MM.1S (cell line): ENCODE measurements at regions not wholly inside any gene's neighbourhood (a gene's known extent, or its start where the extent isn't known, plus 50 kb on each side); places are given as distances from the start of the nearest gene placed in this dataset.

Experiments used
- CTCF ChIP-seq: fragments of 300-600 bp; sonication (generic); IDR thresholded peaks from 2 replicates; pipeline ENCODE4 v1.5.1; 2016; ENCODE audit warnings: antibody characterized with exemption, low read length, mixed read lengths
- EZH2 ChIP-seq: fragments of 300-600 bp; sonication (generic); optimal IDR thresholded peaks from 2 replicates; pipeline ENCODE3; 2017; ENCODE audit warnings: low read depth, mild to moderate bottlenecking, antibody characterized with exemption, low read length, mixed read lengths
- EZH2phosphoT487 ChIP-seq: fragments of 300-600 bp; sonication (generic); IDR thresholded peaks from 2 replicates; pipeline ENCODE4 v1.6.1; 2018; ENCODE audit warnings: antibody characterized with exemption, low read length

DNA sequence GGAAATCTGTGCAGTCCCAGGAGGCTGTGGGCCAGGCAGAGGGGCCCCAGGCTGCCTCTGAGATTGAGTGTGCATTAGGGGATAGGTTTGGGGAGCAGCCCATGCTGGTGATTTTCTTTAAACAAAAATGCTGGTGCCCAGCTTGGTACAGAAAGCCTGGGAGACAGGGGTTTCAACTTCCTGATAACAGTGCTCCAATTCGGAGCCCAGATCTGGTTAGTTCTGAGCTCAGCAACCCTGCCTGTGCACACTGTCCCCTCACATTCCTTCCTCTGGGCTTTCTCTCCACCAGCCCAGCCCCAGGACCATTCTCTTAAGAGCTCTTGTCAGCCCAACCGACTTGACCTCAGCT, 379.2 kb upstream of the ZMIZ1 start:
- TF ChIP-seq CTCF (no peak), EZH2 (no peak), EZH2phosphoT487 (no peak)
